HG02885 (cell line): ENCODE measurements at regions not wholly inside any gene's neighbourhood (a gene's known extent, or its start where the extent isn't known, plus 50 kb on each side); places are given as distances from the start of the nearest gene placed in this dataset.

Source experiments
- ATAC-seq: cut with Tn5 transposase; IDR thresholded peaks from one replicate; pipeline ENCODE4 v1.9.1; 2021; ENCODE audit warnings: mild to moderate bottlenecking; ENCODE audit not compliant: unreplicated experiment, poor library complexity

DNA sequence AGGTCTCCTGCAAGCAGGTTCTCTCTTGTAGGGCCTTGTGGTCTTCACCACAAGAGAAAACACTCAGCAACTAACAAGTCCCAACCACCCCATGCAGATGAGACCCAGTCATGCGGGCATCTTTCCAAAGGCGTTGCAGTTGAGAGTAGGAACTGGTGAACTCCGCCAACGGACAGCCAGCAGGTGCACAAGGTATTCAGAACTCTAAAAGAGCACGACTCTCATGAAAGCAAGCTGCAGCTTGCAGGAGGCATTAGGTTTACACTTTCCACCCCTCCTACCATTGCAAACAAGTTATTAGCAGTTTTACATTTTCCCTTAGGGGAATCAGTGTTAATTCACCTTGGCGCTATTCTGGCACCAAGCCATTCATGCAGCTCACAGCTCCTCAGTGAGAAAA lies 173.4 kb upstream of the KIT start:
- no peak for ATAC-seq

DNA sequence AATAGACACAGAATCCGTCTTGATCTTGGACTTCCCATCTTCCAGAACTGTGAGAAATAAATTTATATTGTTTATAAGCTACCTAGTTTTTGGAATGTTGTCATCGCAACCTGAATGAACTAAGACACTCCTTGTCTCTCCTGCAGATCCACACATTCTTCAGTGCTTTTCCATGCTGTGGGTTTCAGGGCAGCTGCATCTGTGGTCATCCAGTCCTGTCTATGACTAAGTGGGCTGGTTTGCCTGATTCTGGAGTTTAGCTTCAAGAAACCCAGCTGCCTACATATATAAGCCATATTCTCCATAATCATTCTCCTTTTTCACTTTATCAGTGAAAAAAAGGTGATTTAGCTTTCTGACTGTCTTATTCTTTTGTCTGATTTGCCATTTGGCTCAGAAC lies 170.3 kb upstream of the KIT start:
- no peak for ATAC-seq

- no peak for ATAC-seq
These were observed 163.9 kb upstream of the KIT start for GRCh38 chr4:54493862-54494261.

- ATAC-seq = no peak
These were observed 162.7 kb upstream of the KIT start for GRCh38 chr4:54495091-54495490.

DNA sequence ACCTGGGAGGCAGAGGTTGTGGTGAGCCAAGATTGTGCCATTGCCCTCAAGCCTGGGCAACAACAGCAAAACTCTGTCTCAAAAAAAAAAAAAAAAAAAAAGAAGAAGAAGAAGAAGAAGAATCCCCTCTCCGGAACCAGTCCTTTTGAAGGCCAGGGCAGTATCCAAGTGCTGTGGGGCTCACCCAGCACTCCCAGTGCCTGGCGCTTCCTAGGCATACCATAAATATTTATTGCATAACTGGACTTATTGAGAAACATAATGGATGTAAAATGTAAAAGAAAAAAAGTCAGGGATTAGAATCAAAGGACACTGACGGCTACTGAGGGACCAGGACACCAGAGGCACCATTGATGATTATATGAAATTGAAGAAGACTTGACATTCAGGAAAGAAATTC lies 162.1 kb upstream of the KIT start:
- no peak for ATAC-seq

DNA sequence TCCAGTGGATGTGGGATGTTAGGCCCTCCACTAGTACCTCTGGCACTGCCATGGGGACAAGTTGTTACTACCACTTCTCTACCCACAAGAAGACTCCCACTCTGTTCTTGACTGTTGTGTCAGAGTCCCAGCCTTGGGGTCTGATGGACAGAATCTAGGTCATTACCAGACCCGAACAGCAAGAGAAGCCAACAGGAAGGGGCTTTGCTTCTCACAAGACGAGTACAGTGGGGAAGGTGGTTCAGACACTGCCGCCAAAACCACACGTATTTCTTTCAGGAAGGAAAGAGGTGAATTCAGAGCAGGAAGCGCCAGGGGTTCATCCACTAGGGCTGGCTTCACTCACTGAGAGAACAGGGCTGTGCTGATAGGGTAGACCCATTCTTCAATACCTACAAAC lies 161.3 kb upstream of the KIT start:
- ATAC-seq = no peak

DNA sequence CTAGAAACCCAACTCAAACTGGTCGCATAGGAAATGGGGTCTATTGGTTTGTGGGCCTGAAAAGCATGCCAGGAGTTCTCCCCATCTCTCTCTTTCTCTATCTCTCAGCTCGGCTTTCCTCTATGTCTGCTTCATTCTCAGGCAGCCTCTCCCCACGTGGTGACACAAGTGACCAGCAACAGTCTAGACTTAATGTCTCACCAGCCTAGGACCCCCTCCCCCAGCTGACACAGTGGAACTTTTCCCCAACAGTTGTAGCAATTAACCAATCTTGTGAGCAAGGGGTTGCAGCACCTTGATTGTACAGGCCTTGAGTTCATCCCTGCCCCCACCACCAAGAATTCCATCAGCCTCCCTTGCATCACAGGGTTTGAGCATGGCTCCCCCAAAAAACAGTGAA lies 159.8 kb upstream of the KIT start:
- no peak for ATAC-seq

GRCh38 chr4:54498661-54499111 lies 159.1 kb upstream of the KIT start:
- no peak for ATAC-seq

GRCh38 chr4:54499308-54500074 lies 158.3 kb upstream of the KIT start:
- no peak for ATAC-seq

DNA sequence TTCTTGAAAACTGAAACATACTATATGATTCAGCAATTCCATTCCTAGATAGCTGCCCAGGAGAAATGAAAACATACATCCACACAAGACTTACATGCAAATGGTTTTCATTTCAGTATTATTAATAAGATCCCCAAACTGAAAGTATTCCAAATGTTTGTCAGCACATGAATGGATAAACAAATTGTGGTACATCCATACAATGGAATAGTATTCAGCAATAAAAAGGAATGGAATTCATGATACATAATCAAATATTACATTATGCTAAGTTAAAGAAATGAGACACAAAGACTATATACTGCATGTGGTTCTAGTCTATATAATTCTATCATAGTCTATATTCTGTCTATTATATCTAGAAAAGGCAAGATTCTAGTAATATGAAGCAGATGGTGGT lies 152.4 kb upstream of the KIT start:
- ATAC-seq = no peak

- ATAC-seq = no peak
These were observed 151.8 kb upstream of the KIT start for GRCh38 chr4:54505996-54506395.

- ATAC-seq = no peak
These were observed 148.7 kb upstream of the KIT start for GRCh38 chr4:54509057-54509456.

GRCh38 chr4:54513204-54513603 lies 144.6 kb upstream of the KIT start:
- no peak for ATAC-seq

DNA sequence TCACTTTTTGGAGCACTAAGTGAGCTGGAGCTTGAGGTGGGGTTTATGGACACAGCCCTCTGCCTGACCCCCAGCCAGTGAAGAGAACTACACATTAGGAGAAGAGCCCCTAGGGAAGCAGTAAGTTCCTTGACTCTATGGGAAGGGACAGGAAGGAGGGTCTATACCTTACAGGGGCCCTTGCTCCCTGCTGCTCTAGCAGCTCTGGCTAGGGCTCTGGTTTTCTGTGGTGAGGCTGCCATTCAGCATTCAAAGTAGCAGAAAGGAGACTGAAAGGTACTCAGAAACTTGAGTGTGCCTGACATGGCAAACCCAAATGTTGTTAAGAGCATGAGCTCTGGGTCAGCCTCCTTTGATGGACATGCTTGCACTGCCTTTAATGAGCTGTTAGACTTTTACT lies 144.0 kb upstream of the KIT start:
- no peak for ATAC-seq

GRCh38 chr4:54516556-54517215 lies 141.1 kb upstream of the KIT start:
- no peak for ATAC-seq

- no peak for ATAC-seq
These were observed 139.8 kb upstream of the KIT start for GRCh38 chr4:54517781-54518444.

GRCh38 chr4:54525602-54526001 lies 132.2 kb upstream of the KIT start:
- no peak for ATAC-seq

- ATAC-seq = no peak
These were observed 131.2 kb upstream of the KIT start for GRCh38 chr4:54526560-54526959.

- ATAC-seq = no peak
These were observed 130.2 kb upstream of the KIT start for GRCh38 chr4:54527532-54527931.

DNA sequence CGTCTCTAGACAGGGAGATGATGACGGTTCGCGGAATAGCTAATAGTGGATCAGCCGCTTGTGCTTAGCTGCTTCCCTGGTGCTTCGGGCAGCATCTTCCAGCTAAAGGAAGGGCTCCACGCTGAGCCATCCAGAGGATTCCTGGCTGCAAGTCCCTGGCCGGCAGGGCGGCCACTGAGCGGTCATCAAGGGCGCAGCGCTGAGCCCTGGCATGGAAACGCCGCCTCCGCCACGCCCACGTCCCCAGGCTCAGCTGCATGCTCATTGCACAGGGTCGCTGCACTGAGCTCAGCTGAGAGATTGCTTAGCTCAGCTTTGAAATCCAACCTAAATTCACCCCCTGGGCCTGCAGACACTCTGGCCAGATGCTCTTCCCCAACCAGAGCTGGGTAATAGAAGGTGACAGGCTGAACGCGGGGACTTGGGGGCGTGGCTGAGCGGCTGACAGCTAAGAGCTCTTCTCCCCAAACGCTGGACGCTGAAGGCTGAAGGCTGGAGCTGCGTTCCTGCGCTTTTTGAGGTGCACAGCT lies 118.2 kb upstream of the KIT start:
- peak; percentile 78 for ATAC-seq

GRCh38 chr4:54540931-54541330 lies 116.8 kb upstream of the KIT start:
- no peak for ATAC-seq
